ENCODE measurements at regions not wholly inside any gene's neighbourhood (a gene's known extent, or its start where the extent isn't known, plus 50 kb on each side); places are given as distances from the start of the nearest gene placed in this dataset.
"Not testable (repeated sequence)": the region's sequence is repeated elsewhere in the genome, so short reads cannot be mapped to it uniquely, and the experiment has no call there.

- DNase-seq, result no peak
Observed at GRCh38 chr4:116639070-116639577, 446.3 kb downstream of the TRAM1L1 start.

GRCh38 chr4:116638592-116638991, 446.8 kb downstream of the TRAM1L1 start:
- no peak for DNase-seq

- no peak for DNase-seq
Observed at GRCh38 chr4:116636917-116637316, 448.5 kb downstream of the TRAM1L1 start.

GRCh38 chr4:116632269-116632668, 453.1 kb downstream of the TRAM1L1 start:
- no peak for DNase-seq

GRCh38 chr4:116628598-116628997, 456.8 kb downstream of the TRAM1L1 start:
- no peak for DNase-seq

- DNase-seq, result no peak
Observed at GRCh38 chr4:116627545-116627944, 457.8 kb downstream of the TRAM1L1 start.

GRCh38 chr4:116619508-116619907, 465.9 kb downstream of the TRAM1L1 start:
- not testable (repeated sequence) for DNase-seq

GRCh38 chr4:116618638-116619037, 466.7 kb downstream of the TRAM1L1 start:
- DNase-seq, result no peak

GRCh38 chr4:116603096-116603495, 482.3 kb downstream of the TRAM1L1 start:
- DNase-seq, result no peak

GRCh38 chr4:116599859-116600258, 485.5 kb downstream of the TRAM1L1 start:
- DNase-seq, result no peak

GRCh38 chr4:116598980-116599789, 486.2 kb downstream of the TRAM1L1 start:
- no peak for DNase-seq

- DNase-seq, result no peak
Observed at GRCh38 chr4:116598155-116598979, 487.0 kb downstream of the TRAM1L1 start.

- DNase-seq, result no peak
Observed at GRCh38 chr4:116590648-116591047, 494.7 kb downstream of the TRAM1L1 start.

GRCh38 chr4:116588783-116589182, 496.6 kb downstream of the TRAM1L1 start:
- no peak for DNase-seq

- no peak for DNase-seq
Observed at GRCh38 chr4:116585246-116585645, 500.1 kb downstream of the TRAM1L1 start.

- no peak for DNase-seq
Observed at GRCh38 chr4:116577321-116577720, 508.1 kb downstream of the TRAM1L1 start.

GRCh38 chr4:116573540-116573939, 511.8 kb downstream of the TRAM1L1 start:
- DNase-seq, result no peak

GRCh38 chr4:116561768-116562167, 523.6 kb downstream of the TRAM1L1 start:
- DNase-seq, result no peak

GRCh38 chr4:116551806-116552205, 533.6 kb downstream of the TRAM1L1 start:
- DNase-seq, result no peak

- DNase-seq, result no peak
Observed at GRCh38 chr4:116547632-116548031, 537.7 kb downstream of the TRAM1L1 start.

- no peak for DNase-seq
Observed at GRCh38 chr4:116546759-116547158, 538.6 kb downstream of the TRAM1L1 start.

- DNase-seq, result no peak
Observed at GRCh38 chr4:116544946-116545345, 540.4 kb downstream of the TRAM1L1 start.

GRCh38 chr4:116539744-116540143, 545.6 kb downstream of the TRAM1L1 start:
- no peak for DNase-seq

- no peak for DNase-seq
Observed at GRCh38 chr4:116537828-116538227, 547.5 kb downstream of the TRAM1L1 start.
